PC-9 (cell line): ENCODE measurements at regions not wholly inside any gene's neighbourhood (a gene's known extent, or its start where the extent isn't known, plus 50 kb on each side); places are given as distances from the start of the nearest gene placed in this dataset.

Source experiments
- BruUV-seq: library from RNA; stranded (reverse); fragments of 400-500 nt; replicated peaks from 2 replicates; lab custom pipeline; 2021; lab: Mats Ljungman, UMichigan
- CTCF ChIA-PET: fragments of 300-600 bp; sonication (Branson Sonifier 250); formaldehyde crosslinking; loops from one replicate; lab custom pipeline; 2022; ENCODE audit warnings: antibody characterized with exemption; lab: Charles Lee
- POLR2A ChIA-PET: fragments of 300-600 bp; sonication (Branson Sonifier 250); formaldehyde crosslinking; loops from one replicate; lab custom pipeline; 2022; ENCODE audit warnings: antibody characterized with exemption; ENCODE audit not compliant: unreplicated experiment; lab: Charles Lee
- DNase-seq, 2 experiments: peaks; one replicate each; pipeline versions ENCODE4 v3.0.0 to v3.0.0-alpha.2; 2015 to 2022; ENCODE audit warnings: mixed read lengths in 1 of 2
- H2AFZ ChIP-seq: fragments of 200-600 bp; sonication (generic); 2 replicates; pipeline ENCODE4 v1.8.1; 2017; ENCODE audit warnings: antibody characterized with exemption
- H3F3A ChIP-seq: fragments of 200-600 bp; sonication (generic); 2 replicates; pipeline ENCODE4 v1.8.1; 2017; ENCODE audit warnings: antibody characterized with exemption, mild to moderate bottlenecking, low read depth; ENCODE audit not compliant: insufficient read depth
- H3K27ac ChIP-seq: fragments of 200-600 bp; sonication (generic); 2 replicates; pipeline ENCODE4 v1.6.1; 2016; ENCODE audit warnings: mixed run types
- H3K27me3 ChIP-seq: fragments of 200-600 bp; sonication (generic); 2 replicates; pipeline ENCODE4 v1.6.1; 2016; ENCODE audit warnings: low read depth, mixed run types; ENCODE audit not compliant: insufficient read depth
- H3K36me3 ChIP-seq: fragments of 200-600 bp; sonication (generic); 2 replicates; pipeline ENCODE4 v1.6.1; 2016; ENCODE audit warnings: low read depth, mixed run types
- H3K4me1 ChIP-seq: fragments of 200-600 bp; sonication (generic); replicated peaks from 2 replicates; pipeline ENCODE4 v1.6.1; 2016; ENCODE audit warnings: mixed run types; ENCODE audit not compliant: insufficient read depth
- H3K4me2 ChIP-seq: fragments of 200-600 bp; sonication (generic); 2 replicates; pipeline ENCODE4 v1.6.1; 2017; ENCODE audit warnings: mixed run types
- H3K4me3 ChIP-seq: fragments of 200-600 bp; sonication (generic); 2 replicates; pipeline ENCODE4 v1.6.1; 2016; ENCODE audit warnings: mixed run types
- H3K79me2 ChIP-seq: fragments of 200-600 bp; sonication (generic); 2 replicates; pipeline ENCODE4 v1.6.1; 2017; ENCODE audit warnings: low read depth, mixed run types
- H3K9me2 ChIP-seq: fragments of 200-600 bp; sonication (generic); 2 replicates; pipeline ENCODE4 v1.8.1; 2017; ENCODE audit warnings: mild to moderate bottlenecking; ENCODE audit not compliant: insufficient read depth
- H3K9me3 ChIP-seq: fragments of 200-600 bp; sonication (generic); 2 replicates; pipeline ENCODE4 v1.8.1; 2016; ENCODE audit warnings: low read depth; ENCODE audit not compliant: insufficient read depth
- H4K20me1 ChIP-seq: fragments of 200-600 bp; sonication (generic); 2 replicates; pipeline ENCODE4 v1.8.1; 2017; ENCODE audit not compliant: insufficient read depth
- CTCF ChIP-seq: fragments of 200-600 bp; sonication (generic); conservative IDR thresholded peaks from 2 replicates; pipeline ENCODE4 v1.6.1; 2017; ENCODE audit warnings: mixed run types, antibody characterized with exemption, mild to moderate bottlenecking, moderate library complexity
- EZH2 ChIP-seq: fragments of 200-600 bp; sonication (generic); IDR thresholded peaks from 2 replicates; pipeline ENCODE4 v1.8.0; 2017; ENCODE audit warnings: antibody characterized with exemption, low read depth
- intact Hi-C: fragments of 100-400 bp; cut with micrococcal nuclease; formaldehyde crosslinking; loops from one replicate; pipeline ENCODE4 v1.10.0; 2022; ENCODE audit not compliant: unreplicated experiment

- no peaks in the 10 kb centered on the region for H3K27me3 ChIP-seq
- H4K20me1 ChIP-seq, result no peaks in the 10 kb centered on the region
- TF ChIP-seq EZH2, result no peak
- TF ChIP-seq CTCF, result no peak
- intact Hi-C loops, result no loop called here
- no peaks in the 10 kb centered on the region; the same call in 1 of the 2 replicates for H3K9me3 ChIP-seq
- no peaks in the 10 kb centered on the region for H3K79me2 ChIP-seq
- no TSS peak for BruUV-seq
- H3K4me1 ChIP-seq, result no peaks in the 10 kb centered on the region
- H3F3A ChIP-seq, result no peaks in the 10 kb centered on the region
- H3K4me2 ChIP-seq, result no peak overlapping the region
- DNase-seq, result no peak
- ChIA-PET CTCF (no interaction called here), POLR2A (no interaction called here)
- no peaks in the 10 kb centered on the region for H3K36me3 ChIP-seq
- H3K4me3 ChIP-seq, result no peak overlapping the region
- no peaks in the 10 kb centered on the region for H3K9me2 ChIP-seq
- H3K27ac ChIP-seq, result no peak overlapping the region
- H2AFZ ChIP-seq, result no peak overlapping the region
Observed at GRCh38 chrX:9091258-9091657, 57.3 kb upstream of the FAM9B start.

GRCh38 chrX:9102956-9103355 is 69.0 kb upstream of the FAM9B start:
- POLR2A ChIA-PET, result no interaction called here
- Histone ChIP-seq H3F3A (no peaks in the 10 kb centered on the region), H3K27ac (no peak overlapping the region), H3K9me2 (no peaks in the 10 kb centered on the region), H2AFZ (no peak overlapping the region), H3K4me2 (no peak overlapping the region), H3K79me2 (no peaks in the 10 kb centered on the region), H3K9me3 (no peaks in the 10 kb centered on the region), H3K36me3 (no peaks in the 10 kb centered on the region), H4K20me1 (no peaks in the 10 kb centered on the region), H3K27me3 (no peaks in the 10 kb centered on the region), H3K4me3 (no peak overlapping the region), H3K4me1 (no peaks in the 10 kb centered on the region)
- CTCF ChIA-PET, result no interaction called here
- intact Hi-C loops, result no loop called here
- no TSS peak for BruUV-seq
- no peak for DNase-seq
- no peak for TF ChIP-seq EZH2
- TF ChIP-seq CTCF, result no peak

- DNase-seq, result no peak
- Histone ChIP-seq H2AFZ (no peak overlapping the region), H3K27me3 (no peaks in the 10 kb centered on the region), H3K4me1 (no peaks in the 10 kb centered on the region), H3K27ac (no peak overlapping the region), H3K36me3 (no peaks in the 10 kb centered on the region), H3K9me3 (no peaks in the 10 kb centered on the region), H3K4me3 (no peak overlapping the region), H3K4me2 (no peak overlapping the region), H3K79me2 (no peaks in the 10 kb centered on the region), H3F3A (no peaks in the 10 kb centered on the region), H4K20me1 (no peaks in the 10 kb centered on the region), H3K9me2 (no peaks in the 10 kb centered on the region)
- intact Hi-C loops, result no loop called here
- ChIA-PET POLR2A (no interaction called here), CTCF (interaction anchor here (0.6 kb wide), 1 partner anchor 502 kb away, joined by 3 read pairs; no protein-coding TSS in a partner anchor)
- no TSS peak for BruUV-seq
- no peak for TF ChIP-seq CTCF
- no peak for TF ChIP-seq EZH2
Observed at GRCh38 chrX:9108054-9108453, 74.1 kb upstream of the FAM9B start.
